NB4 (cell line): ENCODE measurements at regions not wholly inside any gene's neighbourhood (a gene's known extent, or its start where the extent isn't known, plus 50 kb on each side); places are given as distances from the start of the nearest gene placed in this dataset.

ENCODE experiments used
- POLR2A ChIP-seq: IDR thresholded peaks from 2 replicates; pipeline ENCODE4 v1.6.1; 2011; ENCODE audit warnings: mild to moderate bottlenecking; ENCODE audit not compliant: insufficient read length; ENCODE audit errors: extremely low read depth
- TF ChIP-seq, protein P1 (sequence below): IDR thresholded peaks from one replicate; pipeline ENCODE4 v1.5.1; 2012; ENCODE audit warnings: low read depth, low read length

DNA sequence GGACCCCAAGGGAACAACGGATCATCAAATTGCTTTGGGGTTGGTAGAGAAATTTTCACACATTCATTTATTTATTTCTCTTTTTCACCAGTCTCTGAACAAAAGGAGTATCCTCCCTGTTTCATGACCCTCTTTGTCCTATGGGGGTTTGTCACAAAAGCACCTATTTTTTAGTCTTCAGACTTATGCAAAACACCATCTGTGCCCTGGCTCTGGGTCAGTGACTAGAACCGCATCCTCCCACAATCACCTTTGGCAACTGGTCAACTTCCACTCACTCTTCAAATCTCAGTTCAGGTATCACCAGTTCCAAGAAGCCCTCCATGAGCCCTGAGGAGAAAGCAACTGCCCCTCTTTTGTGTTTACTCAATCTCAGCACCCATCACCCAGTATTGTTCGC lies 395.7 kb downstream of the CDK5RAP2 start:
- TF ChIP-seq, protein P1, sequence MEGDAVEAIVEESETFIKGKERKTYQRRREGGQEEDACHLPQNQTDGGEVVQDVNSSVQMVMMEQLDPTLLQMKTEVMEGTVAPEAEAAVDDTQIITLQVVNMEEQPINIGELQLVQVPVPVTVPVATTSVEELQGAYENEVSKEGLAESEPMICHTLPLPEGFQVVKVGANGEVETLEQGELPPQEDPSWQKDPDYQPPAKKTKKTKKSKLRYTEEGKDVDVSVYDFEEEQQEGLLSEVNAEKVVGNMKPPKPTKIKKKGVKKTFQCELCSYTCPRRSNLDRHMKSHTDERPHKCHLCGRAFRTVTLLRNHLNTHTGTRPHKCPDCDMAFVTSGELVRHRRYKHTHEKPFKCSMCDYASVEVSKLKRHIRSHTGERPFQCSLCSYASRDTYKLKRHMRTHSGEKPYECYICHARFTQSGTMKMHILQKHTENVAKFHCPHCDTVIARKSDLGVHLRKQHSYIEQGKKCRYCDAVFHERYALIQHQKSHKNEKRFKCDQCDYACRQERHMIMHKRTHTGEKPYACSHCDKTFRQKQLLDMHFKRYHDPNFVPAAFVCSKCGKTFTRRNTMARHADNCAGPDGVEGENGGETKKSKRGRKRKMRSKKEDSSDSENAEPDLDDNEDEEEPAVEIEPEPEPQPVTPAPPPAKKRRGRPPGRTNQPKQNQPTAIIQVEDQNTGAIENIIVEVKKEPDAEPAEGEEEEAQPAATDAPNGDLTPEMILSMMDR: no peak
- no peak for TF ChIP-seq POLR2A
